Activated naive CD4-positive, alpha-beta T cell treated with anti-CD3 and anti-CD28 coated beads, Interleukin-2, amount 50 U/mL, for 24 hours (primary cell): ENCODE measurements at regions not wholly inside any gene's neighbourhood (a gene's known extent, or its start where the extent isn't known, plus 50 kb on each side); places are given as distances from the start of the nearest gene placed in this dataset.
"Not testable (repeated sequence)": the region's sequence is repeated elsewhere in the genome, so short reads cannot be mapped to it uniquely, and the experiment has no call there.

Experiments
- H3K27ac Mint-ChIP-seq: one replicate; pipeline ENCODE4 v1.8.0; 2021; ENCODE audit warnings: mild to moderate bottlenecking, mixed read lengths
- H3K27me3 Mint-ChIP-seq: one replicate; pipeline ENCODE4 v1.8.0; 2021; ENCODE audit warnings: mixed read lengths
- H3K36me3 Mint-ChIP-seq: one replicate; pipeline ENCODE4 v1.8.0; 2021; ENCODE audit warnings: mixed read lengths
- H3K4me1 Mint-ChIP-seq: one replicate; pipeline ENCODE4 v1.8.0; 2021; ENCODE audit warnings: mixed read lengths
- H3K4me3 Mint-ChIP-seq: one replicate; pipeline ENCODE4 v1.8.0; 2021; ENCODE audit warnings: mild to moderate bottlenecking, mixed read lengths
- H3K9me3 Mint-ChIP-seq: one replicate; pipeline ENCODE4 v1.8.0; 2021; ENCODE audit warnings: mixed read lengths

DNA sequence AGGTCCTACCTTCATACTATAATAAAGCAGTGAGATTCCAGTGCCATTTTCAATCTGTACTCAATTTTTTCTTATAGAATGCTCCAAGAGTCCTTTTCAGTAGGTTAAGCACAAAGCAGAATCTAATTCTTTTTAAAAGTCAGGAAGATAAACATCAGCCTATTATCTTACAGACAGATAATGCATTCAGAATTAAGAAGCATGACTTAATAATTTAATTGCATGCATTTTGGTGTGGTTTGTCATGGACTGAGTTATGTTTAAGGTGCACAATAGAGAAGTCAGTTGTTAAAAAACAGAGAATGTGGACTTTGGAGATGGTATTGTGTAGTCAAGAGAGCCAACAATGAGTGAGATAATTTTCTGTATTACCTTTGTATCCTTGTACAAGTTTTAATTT is 1656.3 kb upstream of the LRRTM3 start:
- not testable (repeated sequence) for H3K27me3 Mint-ChIP-seq, H3K4me3 Mint-ChIP-seq, H3K36me3 Mint-ChIP-seq, H3K27ac Mint-ChIP-seq, H3K9me3 Mint-ChIP-seq, H3K4me1 Mint-ChIP-seq

- H3K9me3 Mint-ChIP-seq = peaks cover 4% of the 10 kb centered on the region
- H3K4me3 Mint-ChIP-seq = no peak overlapping the region
- no peak overlapping the region for H3K27ac Mint-ChIP-seq
- no peaks in the 10 kb centered on the region for H3K4me1 Mint-ChIP-seq
- H3K27me3 Mint-ChIP-seq = no peaks in the 10 kb centered on the region
- H3K36me3 Mint-ChIP-seq = no peaks in the 10 kb centered on the region
Observed at GRCh38 chr10:65270969-65271368, 1654.9 kb upstream of the LRRTM3 start.

DNA sequence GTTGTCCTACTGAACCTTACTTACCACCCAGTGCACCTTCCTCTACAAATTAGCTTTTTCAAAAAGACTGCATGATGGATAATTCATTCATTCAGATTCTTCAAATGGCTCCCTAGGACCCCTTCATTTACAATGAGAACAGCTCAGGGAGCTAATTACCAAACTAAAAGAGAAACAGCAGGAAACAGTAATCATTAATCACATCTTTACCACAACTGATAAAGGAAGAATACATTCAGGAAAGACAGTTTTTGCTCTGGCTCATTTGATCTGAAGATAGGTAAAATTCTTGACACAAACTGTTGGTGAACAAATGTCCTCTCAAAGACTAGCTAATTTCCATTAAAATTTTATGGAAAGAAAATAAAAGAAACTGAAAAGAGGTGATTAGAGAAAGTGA is 1652.7 kb upstream of the LRRTM3 start:
- Mint-ChIP-seq H3K4me3 (no peak overlapping the region), H3K4me1 (no peaks in the 10 kb centered on the region), H3K9me3 (peaks cover 4% of the 10 kb centered on the region), H3K36me3 (no peaks in the 10 kb centered on the region), H3K27me3 (no peaks in the 10 kb centered on the region), H3K27ac (no peak overlapping the region)

DNA sequence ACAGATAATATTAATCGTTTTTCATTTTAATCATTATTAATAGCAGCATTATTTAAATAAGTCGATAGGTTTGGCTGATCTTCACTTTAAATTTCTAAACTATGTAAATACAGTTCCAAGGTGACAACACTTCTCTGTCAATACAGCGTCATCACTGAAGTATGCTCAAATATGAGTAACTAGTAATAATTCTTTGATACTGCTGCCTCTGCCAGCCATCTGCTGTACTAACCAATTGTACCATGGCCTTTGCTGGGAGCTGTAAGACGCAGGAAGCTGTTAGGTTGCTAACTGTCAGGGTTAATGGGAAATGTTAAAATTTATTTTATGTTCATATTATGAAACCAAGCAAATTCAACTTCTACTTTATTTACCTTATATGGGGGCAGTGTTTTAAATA is 1650.5 kb upstream of the LRRTM3 start:
- no peaks in the 10 kb centered on the region for H3K36me3 Mint-ChIP-seq
- no peaks in the 10 kb centered on the region for H3K4me1 Mint-ChIP-seq
- no peak overlapping the region for H3K27ac Mint-ChIP-seq
- H3K9me3 Mint-ChIP-seq = peaks cover 4% of the 10 kb centered on the region
- no peak overlapping the region for H3K4me3 Mint-ChIP-seq
- no peaks in the 10 kb centered on the region for H3K27me3 Mint-ChIP-seq

DNA sequence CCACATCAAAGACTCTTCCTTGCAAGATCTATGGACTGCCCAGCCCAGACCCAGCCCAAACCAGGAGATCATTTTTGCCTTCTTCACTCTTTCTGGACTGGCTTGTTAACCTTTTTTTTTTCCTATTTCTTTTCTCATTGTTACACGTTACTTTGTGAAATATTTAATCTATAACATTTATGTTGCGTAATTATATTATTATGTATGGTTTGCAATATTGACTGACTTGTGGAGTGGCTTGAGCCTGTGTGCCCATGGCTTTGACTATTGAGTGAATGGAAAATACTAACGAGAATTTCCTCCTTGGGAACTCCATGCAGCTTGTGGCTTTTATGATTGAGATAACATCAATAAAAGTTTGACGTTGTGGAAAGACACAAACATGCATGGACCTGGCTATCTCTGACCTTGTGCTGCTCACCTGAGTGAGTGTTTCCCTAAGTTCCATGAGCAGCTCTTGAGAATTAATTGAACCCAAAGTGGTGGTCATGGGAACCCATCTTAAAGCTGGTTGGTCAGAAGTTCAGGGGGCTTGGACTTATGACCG is 1641.3 kb upstream of the LRRTM3 start:
- H3K4me3 Mint-ChIP-seq = no peak overlapping the region
- no peaks in the 10 kb centered on the region for H3K4me1 Mint-ChIP-seq
- H3K27me3 Mint-ChIP-seq = no peaks in the 10 kb centered on the region
- H3K9me3 Mint-ChIP-seq = peaks cover 12% of the 10 kb centered on the region
- no peak overlapping the region for H3K27ac Mint-ChIP-seq
- no peaks in the 10 kb centered on the region for H3K36me3 Mint-ChIP-seq

DNA sequence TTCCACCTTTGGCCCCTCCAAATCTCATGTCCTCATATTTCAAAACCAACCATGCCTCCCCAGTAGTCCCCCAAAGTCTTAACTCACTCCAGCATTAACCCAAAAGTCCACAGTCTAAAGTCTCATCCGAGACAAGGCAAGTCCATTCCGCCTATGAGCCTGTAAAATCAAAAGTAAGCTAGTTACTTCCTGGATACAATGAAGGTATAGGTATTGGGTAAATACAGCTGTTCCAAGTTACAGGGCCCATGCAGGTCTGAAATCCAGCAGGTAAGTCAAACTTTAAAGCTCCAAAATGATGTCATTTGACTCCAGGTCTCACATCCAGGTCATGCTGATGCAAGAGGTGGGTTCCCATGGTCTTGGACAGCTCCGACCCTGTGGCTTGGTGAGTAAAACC is 1640.1 kb upstream of the LRRTM3 start:
- H3K4me3 Mint-ChIP-seq, H3K27ac Mint-ChIP-seq, H3K4me1 Mint-ChIP-seq, H3K36me3 Mint-ChIP-seq, H3K27me3 Mint-ChIP-seq: not testable (repeated sequence)
- H3K9me3 Mint-ChIP-seq = peaks cover 12% of the 10 kb centered on the region

GRCh38 chr10:65291286-65291685 is 1634.5 kb upstream of the LRRTM3 start:
- no peak overlapping the region for H3K27ac Mint-ChIP-seq
- no peaks in the 10 kb centered on the region for H3K27me3 Mint-ChIP-seq
- peaks cover 6% of the 10 kb centered on the region for H3K9me3 Mint-ChIP-seq
- H3K4me1 Mint-ChIP-seq = no peaks in the 10 kb centered on the region
- no peak overlapping the region for H3K4me3 Mint-ChIP-seq
- no peaks in the 10 kb centered on the region for H3K36me3 Mint-ChIP-seq

GRCh38 chr10:65292551-65292950 is 1633.3 kb upstream of the LRRTM3 start:
- H3K9me3 Mint-ChIP-seq = no peaks in the 10 kb centered on the region
- H3K27me3 Mint-ChIP-seq = no peaks in the 10 kb centered on the region
- H3K4me1 Mint-ChIP-seq = no peaks in the 10 kb centered on the region
- no peak overlapping the region for H3K4me3 Mint-ChIP-seq
- H3K27ac Mint-ChIP-seq = no peak overlapping the region
- H3K36me3 Mint-ChIP-seq = no peaks in the 10 kb centered on the region

- H3K36me3 Mint-ChIP-seq = no peaks in the 10 kb centered on the region
Observed at GRCh38 chr10:65294329-65294728, 1631.5 kb upstream of the LRRTM3 start.

GRCh38 chr10:65301181-65301580 is 1624.7 kb upstream of the LRRTM3 start:
- Mint-ChIP-seq H3K27me3 (no peaks in the 10 kb centered on the region), H3K36me3 (no peaks in the 10 kb centered on the region), H3K4me1 (no peaks in the 10 kb centered on the region), H3K27ac (no peak overlapping the region), H3K4me3 (no peak overlapping the region), H3K9me3 (no peaks in the 10 kb centered on the region)

More at GRCh38 chr10:65294329-65294728, 1631.5 kb upstream of the LRRTM3 start:
- Mint-ChIP-seq H3K27ac (no peak overlapping the region), H3K9me3 (no peaks in the 10 kb centered on the region), H3K4me3 (no peak overlapping the region), H3K4me1 (no peaks in the 10 kb centered on the region), H3K27me3 (no peaks in the 10 kb centered on the region)

- Mint-ChIP-seq H3K27ac (no peak overlapping the region), H3K4me3 (no peak overlapping the region), H3K9me3 (no peaks in the 10 kb centered on the region), H3K27me3 (no peaks in the 10 kb centered on the region), H3K4me1 (no peaks in the 10 kb centered on the region), H3K36me3 (no peaks in the 10 kb centered on the region)
Observed at GRCh38 chr10:65306201-65306600, 1619.6 kb upstream of the LRRTM3 start.

DNA sequence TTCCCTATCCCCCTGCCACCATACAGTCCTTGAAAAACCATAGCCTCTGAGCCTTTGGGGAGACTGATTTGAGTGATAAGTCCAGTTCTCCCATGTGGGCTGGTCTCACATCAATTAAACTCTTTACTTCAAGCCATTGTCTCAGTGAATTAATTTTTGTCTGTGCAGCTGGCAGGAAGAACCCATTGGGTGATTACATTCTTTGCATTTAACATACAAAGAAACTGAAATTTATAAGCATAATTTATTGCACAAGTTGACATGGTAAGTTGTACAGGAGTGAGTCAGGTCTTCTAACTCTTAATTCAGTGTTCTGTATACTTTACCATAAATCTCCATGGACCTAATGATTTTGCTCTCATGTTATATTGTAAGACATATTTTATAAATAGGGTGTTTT is 1613.0 kb upstream of the LRRTM3 start:
- Mint-ChIP-seq H3K27me3 (no peaks in the 10 kb centered on the region), H3K4me3 (no peak overlapping the region), H3K9me3 (peaks cover 5% of the 10 kb centered on the region), H3K4me1 (no peaks in the 10 kb centered on the region), H3K27ac (no peak overlapping the region), H3K36me3 (no peaks in the 10 kb centered on the region)

GRCh38 chr10:65313406-65313805 is 1612.4 kb upstream of the LRRTM3 start:
- no peak overlapping the region for H3K27ac Mint-ChIP-seq
- H3K36me3 Mint-ChIP-seq = no peaks in the 10 kb centered on the region
- no peaks in the 10 kb centered on the region for H3K4me1 Mint-ChIP-seq
- H3K9me3 Mint-ChIP-seq = peaks cover 5% of the 10 kb centered on the region
- no peaks in the 10 kb centered on the region for H3K27me3 Mint-ChIP-seq
- no peak overlapping the region for H3K4me3 Mint-ChIP-seq

- no peaks in the 10 kb centered on the region for H3K4me1 Mint-ChIP-seq
- no peaks in the 10 kb centered on the region for H3K36me3 Mint-ChIP-seq
- no peak overlapping the region for H3K4me3 Mint-ChIP-seq
- no peak overlapping the region for H3K27ac Mint-ChIP-seq
- peaks cover 5% of the 10 kb centered on the region for H3K9me3 Mint-ChIP-seq
- no peaks in the 10 kb centered on the region for H3K27me3 Mint-ChIP-seq
Observed at GRCh38 chr10:65314253-65314652, 1611.6 kb upstream of the LRRTM3 start.

DNA sequence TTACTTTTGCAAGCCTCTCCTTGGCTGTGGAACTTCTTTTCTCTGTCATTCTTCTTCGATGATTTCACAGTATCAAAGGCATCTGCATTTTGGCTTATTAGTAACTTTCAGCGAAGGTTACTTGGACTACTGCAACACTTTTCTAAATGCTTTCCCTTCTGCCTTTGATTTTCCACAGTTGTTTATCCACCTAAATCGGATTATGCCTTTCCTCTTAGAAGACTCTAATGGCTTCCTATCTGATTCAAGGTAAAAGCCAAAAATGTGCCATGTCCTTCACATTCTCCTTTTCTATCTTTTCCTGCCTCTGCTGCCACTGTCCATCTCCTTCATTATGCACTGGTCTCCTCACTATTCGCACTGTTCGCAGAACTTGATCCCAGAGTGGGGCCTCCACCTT is 1606.3 kb upstream of the LRRTM3 start:
- Mint-ChIP-seq H3K9me3 (peaks cover 5% of the 10 kb centered on the region), H3K4me1 (no peaks in the 10 kb centered on the region), H3K36me3 (no peaks in the 10 kb centered on the region), H3K27ac (no peak overlapping the region), H3K27me3 (no peaks in the 10 kb centered on the region), H3K4me3 (no peak overlapping the region)

DNA sequence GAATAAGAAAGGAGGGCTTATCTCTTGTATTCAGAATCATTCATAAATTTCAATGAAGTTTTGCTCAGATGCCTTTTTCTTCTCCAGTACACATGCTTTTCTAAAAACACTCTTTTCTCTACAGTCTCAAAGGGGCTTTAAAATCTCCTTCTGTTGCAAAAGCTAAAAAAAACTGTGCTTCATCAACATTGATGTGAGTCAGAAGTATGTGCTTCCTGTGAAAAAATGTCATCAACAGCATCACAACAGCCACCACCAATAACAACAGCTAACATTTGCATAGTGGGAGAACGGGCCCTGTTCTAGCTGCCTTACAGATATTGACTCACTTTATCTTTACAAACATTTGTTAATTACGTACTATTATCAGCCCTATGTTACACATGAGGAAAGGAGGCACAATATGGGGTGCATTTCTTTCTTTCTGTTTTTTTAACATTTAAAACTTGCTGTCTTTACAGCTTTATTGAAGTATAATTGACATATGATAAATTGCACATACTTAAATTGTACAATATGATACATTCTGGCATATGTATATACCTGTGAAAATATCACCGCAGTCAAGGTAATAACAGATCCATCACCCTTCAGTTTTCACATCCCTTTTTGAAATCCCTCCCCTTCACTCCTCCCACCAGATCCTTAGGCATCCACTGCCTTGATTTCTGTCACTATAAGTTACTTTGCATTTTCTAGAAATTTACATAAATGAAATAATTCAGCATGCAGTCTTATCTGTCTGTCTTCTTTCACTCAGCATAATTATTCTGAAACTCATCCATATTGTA is 1605.4 kb upstream of the LRRTM3 start:
- Mint-ChIP-seq H3K27me3 (no peaks in the 10 kb centered on the region), H3K27ac (no peak overlapping the region), H3K36me3 (no peaks in the 10 kb centered on the region), H3K9me3 (peaks cover 5% of the 10 kb centered on the region), H3K4me1 (no peaks in the 10 kb centered on the region), H3K4me3 (no peak overlapping the region)

- Mint-ChIP-seq H3K27me3 (no peaks in the 10 kb centered on the region), H3K4me3 (no peak overlapping the region), H3K9me3 (peaks cover 10% of the 10 kb centered on the region), H3K4me1 (no peaks in the 10 kb centered on the region), H3K27ac (no peak overlapping the region), H3K36me3 (no peaks in the 10 kb centered on the region)
Observed at GRCh38 chr10:65323802-65324201, 1602.0 kb upstream of the LRRTM3 start.
